HK-2 (cell line): ENCODE measurements at regions not wholly inside any gene's neighbourhood (a gene's known extent, or its start where the extent isn't known, plus 50 kb on each side); places are given as distances from the start of the nearest gene placed in this dataset.
"Not testable (repeated sequence)": the region's sequence is repeated elsewhere in the genome, so short reads cannot be mapped to it uniquely, and the experiment has no call there.

Experiments used
- DNase-seq: peaks from one replicate; pipeline ENCODE4 v3.0.0-alpha.2; 2018; ENCODE audit not compliant: unreplicated experiment

DNA sequence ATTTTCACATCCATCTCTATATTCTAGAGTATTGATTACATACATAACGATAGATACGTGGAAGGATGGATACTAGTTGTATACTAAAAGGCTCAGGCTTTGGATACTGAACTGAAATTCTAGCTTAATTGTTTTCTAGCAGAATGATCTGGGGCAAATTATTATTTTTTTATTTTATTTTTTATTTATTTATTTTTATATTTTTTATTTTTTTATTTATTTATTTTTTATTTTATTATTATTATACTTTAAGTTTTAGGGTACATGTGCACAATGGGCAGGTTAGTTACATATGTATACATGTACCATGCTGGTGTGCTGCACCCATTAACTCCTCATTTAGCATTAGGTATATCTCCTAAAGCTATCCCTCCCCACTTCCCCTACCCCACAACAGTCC is 432.6 kb upstream of the GRM7 start:
- not testable (repeated sequence) for DNase-seq

DNA sequence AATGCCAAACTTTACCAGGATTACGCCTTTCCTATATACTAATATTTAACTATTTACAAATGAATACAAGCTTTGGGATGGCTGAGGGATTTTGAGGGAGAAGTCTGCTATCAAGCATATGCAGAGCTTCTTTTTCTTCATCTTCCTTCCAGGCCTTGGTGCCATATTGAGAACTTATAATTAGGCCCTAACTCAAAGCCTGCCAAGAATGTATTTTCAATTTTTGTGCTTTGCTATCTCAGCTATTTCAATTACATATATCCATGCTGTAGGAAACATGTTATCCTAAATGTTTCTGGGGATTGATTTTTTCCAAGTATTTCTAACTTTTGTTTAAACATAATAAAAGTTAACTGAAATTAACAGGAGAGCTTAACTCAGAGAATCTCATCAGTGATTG is 425.0 kb upstream of the GRM7 start:
- no peak for DNase-seq

DNA sequence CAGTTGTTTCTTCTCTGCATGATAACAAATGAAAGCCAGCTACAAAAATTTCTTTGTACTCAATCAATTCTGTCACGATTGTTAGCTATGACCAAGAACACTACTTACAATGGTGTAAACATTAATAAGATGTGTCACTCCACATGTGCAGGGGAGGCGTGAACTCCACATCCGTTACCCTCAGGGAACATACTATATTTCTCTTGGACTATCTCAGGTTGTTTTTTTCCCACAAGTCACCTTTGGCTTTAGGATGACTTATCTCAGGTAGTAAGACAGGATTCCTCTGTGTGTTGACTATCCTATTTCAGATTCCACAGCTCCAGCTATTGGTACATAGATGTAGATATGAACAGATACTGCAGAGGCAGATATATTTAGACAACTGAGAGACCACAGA is 423.3 kb upstream of the GRM7 start:
- no peak for DNase-seq

DNA sequence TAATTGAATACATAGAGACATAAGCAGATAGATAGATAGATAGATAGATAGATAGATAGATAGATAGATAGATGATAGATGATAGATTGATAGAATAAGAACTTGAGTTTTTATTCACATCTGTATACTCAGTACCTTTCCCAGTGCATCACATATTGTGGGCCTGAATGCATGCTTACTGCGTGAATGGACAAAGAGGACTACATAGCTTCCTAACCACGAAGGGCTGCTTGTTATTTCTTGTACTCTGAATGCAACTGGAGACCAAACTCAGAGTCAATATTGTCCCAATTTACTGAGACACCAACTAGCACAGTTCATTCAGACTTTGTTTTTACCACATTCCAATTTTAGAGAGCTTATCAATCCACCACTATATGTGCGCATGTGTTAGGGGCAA is 422.9 kb upstream of the GRM7 start:
- no peak for DNase-seq

DNA sequence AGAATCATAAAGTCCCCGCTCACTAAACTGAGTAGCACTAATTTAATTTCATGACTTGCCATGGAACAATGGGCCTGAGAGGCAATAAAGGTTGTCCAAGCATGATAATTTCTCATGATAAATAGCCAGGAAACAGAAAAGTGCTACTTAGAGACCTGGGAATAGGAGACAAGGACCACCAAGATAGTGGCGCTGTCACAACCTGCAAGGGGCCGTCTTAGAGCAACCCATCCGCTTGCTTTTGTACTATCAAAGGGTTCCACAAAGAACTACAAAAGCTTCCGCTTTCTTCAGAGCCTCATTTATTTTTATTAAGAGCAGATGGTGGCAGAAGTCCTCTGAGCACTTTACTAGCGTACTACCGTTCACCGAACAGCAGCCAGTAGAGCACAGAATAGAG is 421.7 kb upstream of the GRM7 start:
- no peak for DNase-seq

DNA sequence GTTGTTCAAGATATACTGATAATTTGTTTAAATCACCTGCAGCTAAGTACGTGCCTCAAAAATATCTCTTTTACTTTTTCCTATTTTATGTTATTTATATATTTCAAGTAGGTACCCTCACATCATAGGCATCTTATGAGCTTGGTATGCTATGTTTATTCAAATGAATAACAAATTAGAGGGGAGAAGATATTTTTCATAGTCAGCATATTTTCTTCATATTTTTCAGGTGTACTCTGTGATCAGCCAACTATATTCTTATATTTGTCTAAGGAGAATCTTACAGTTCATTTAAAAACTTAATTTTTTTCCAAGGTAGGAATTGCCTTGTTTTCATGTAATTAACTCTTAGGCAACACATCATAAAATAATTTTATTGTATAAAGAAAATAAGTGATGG is 421.1 kb upstream of the GRM7 start:
- no peak for DNase-seq

DNA sequence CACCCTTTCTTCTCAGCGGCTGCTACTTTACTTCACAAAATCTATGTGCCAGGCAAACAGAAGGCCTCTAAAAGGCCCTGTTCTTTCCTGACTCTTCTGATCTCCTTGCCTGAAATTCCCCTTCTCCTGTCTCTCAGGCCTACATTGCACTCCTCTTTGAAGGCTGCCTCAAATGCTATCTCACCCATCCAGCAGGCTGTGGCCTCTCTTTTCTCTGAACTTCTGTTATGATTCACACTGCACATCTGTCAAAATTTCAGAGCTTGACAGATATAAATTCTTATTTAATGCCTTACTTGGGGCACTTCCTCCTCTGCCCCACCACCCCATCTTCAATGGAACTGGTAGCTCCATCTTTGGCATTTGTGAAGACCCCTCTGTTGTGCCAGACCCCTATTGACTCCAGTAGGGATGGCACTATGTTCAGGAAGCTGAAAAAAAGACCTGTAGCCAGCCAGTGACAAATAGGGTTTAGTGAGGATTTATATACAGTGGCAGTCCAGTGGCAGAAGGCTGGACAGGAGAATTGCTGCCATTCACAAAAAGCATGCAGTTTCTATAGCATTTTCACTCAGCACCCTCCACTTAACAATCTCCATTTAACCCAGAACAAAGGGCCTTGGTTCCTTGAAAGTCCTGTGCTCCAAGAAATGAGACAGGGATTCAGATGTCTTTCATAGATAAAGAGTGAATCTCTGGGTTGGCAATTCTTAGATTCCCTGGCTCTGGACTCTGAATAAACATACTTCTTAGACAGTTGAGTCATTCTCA is 415.8 kb upstream of the GRM7 start:
- DNase-seq: no peak

DNA sequence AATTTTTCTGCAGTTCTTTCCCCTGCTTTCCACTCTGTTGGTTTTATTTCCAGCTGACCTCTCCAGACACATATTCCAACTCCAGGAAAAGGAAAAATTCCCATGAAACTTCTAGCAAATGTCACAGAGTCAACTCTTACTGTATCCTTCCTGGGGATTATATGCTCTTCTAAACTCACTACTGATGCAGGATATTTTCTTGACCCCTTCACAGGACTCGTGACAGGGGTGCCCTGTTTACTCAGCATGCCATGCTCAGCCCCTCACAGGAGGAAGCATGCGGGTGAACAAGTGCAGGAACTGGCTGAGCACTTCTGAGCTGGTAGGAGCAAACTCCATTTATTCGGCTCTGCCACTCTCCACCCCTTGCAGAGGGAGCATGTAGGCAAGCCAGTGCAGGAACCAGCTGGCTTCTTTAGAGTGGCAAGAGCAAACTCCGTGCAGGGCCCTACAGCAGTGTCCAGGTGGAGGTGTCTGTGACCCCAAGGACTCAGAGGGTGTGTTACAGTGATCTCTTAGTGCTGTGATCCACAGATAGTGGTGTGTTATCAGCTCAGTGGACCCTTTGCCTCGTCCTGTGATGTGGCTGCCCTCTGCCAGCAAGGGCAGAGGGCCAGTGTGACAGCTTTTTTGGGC is 413.6 kb upstream of the GRM7 start:
- no peak for DNase-seq

DNA sequence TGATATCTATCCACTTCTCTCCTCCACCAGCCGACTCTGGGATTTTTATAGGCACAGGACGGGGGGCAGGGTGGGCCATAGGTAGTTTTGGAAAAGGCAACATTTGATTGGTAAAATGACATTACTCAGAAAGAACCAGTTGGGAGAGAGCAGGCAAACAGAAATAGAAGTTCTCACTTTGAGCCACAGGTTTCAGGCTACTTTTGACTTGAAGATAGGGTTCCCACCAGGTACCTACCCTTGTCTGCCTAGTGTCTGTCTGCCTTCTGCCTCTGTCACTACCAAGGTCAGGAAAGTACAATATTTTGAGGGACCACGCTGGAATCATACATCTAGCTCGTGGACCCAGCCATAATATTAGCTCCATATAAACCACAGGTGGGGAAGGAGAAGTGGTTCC is 412.9 kb upstream of the GRM7 start:
- no peak for DNase-seq

DNA sequence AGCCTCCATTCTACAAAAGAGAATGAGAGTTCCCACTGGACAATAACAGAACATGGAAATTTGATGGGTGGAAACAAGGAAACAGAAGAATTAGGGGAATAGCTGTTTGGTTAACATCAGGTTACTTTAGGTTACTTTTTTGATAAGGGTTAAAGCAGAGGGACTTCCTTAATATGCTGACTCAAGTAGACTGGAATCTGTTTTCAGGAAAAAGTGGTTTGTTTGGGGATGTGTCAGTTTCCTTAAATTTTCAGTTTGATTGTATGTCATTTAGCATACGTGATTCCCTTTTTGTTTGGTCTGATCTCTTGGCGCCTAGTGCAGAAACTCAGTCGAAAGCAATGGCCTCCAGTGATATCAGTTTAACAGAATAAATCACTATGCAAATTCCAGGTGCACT is 411.8 kb upstream of the GRM7 start:
- no peak for DNase-seq

DNA sequence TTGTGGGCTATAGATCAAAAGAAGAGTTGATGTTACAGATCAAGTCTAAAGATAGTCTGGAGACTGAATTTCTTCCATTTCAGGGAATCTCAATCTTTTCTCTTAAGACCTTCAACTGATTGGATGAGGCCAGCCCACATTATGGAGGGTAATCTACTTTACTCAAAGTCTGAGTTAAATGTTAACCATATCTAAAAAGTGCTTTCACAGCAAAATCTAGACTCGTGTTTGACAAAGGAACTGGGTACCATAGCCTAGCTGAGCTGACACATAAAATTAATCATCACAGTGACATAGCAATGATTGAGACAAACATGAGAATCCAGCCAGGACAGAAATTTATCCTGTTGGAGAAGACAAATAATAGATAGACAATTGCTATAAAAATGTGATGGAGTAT is 407.9 kb upstream of the GRM7 start:
- DNase-seq: no peak

DNA sequence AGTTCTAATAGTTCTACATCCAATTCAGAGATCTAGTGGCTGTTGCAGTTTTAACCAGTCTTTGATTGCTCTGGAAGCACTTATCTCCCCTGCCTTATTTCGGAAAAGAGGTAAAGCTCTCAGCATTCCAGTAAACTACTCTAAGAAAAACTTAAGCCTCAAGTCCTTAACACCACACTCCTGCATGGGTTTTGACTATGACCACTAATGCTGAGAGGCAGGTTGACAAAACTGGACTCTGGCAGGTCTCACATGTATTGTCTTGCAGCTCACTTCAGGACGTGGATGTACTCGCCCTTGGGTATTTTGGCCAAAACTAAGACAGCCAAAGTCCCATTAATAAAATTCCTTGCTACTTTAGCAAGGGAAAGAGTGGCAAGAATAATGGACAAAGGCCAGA is 405.9 kb upstream of the GRM7 start:
- no peak for DNase-seq

DNA sequence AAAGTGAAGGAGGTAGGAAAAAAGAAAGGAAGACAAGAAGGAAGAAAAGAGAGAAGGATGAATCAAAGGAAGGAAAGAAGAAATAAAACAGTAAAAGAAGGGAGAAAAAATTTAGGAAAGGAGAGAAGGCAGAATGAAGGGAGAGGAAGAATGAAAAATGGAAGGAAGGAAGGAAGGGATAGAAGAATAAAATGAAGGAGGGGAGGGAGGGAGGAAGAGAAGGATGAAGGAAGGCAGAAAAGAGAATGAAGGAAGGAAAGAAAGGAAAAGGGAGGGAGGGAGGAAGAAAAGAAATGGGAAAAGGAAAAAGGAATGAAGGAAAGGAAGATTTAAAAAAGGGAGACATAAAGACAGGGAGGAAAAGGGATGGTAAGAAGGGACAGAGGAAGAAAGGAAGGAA is 393.7 kb upstream of the GRM7 start:
- DNase-seq: no peak

DNA sequence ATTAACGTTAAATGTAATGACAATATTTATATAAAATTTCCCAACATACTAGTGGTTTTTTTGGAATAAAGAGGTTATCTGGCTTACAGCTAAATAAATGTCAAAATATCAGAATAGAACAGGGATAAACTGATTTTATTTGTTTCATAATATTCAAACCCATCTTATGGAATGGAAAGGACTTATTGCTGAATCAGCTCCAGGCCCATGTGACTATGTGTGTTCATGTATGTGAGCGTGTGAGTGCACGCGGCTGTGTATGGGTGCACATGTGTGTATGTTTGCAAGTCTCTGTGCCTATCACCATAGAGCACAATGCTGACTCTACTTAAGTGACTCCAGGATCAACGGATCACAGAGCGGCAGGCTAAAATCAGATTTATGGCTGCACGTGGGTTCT is 392.3 kb upstream of the GRM7 start:
- DNase-seq: no peak

DNA sequence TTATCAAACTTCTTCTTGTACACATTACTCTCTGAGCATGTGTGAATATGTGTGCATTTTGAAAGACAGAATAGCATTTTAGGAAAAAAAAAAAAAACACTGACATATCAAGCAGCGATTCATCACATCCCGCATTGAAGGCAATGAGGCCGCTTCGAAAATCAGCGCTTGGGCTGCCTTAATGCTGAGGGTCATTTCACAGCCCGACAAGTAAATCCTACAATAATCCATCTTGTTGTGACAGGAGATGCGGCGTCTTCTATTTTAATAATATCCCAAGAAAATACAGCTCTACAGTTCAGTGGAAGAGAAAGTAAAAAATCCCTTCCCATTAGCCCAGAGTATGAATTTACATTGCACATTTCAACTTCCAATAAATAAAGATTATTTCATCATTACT is 389.2 kb upstream of the GRM7 start:
- DNase-seq: no peak

DNA sequence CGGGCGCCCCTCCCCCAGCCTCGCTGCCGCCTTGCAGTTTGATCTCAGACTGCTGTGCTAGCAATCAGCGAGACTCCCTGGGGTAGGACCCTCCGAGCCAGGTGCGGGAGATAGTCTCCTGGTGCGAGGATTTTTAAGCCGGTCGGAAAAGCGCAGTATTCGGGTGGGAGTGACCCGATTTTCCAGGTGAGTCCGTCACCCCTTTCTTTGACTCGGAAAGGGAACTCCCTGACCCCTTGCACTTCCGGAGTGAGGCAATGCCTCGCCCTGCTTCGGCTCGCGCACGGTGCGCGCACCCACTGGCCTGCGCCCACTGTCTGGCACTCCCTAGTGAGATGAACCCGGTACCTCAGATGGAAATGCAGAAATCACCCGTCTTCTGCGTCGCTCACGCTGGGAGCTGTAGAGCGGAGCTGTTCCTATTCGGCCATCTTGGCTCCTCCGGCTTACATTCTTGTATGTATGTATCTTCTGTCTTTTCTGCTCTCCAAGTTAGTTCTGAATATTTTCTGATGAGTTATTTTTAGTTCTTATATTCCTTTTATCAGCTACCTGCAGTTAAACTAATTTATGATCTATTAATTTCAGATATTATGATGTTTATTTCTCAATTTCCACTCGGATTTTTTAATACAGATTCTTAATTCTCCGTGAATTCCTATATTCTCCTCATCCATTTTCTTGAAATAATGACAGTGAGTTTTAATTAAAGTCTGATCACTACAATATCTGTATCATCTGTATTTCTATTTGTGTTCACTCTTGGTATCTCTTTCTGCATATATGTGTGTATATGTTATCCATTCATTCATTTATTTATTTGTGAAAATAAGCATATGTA is 370.2 kb upstream of the GRM7 start:
- not testable (repeated sequence) for DNase-seq

DNA sequence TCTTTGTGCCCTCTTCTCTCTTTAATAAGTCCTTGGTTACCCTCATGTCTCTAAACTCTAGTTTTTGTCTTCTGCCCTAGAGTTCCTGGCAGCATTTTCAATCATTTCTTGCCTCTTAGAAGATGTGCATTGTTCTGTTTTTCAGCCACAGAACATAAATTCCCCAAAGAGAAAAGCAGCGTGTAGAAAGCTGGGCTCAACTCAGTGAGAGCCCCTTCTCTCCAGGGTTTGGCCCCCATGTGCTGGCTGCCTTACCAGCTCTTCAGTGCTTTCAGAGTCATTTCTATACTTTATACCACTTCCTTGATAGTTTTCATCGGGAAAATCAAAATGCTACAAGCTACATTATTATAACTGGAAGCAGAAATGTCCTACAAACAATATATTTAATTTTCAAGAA is 369.1 kb upstream of the GRM7 start:
- no peak for DNase-seq

DNA sequence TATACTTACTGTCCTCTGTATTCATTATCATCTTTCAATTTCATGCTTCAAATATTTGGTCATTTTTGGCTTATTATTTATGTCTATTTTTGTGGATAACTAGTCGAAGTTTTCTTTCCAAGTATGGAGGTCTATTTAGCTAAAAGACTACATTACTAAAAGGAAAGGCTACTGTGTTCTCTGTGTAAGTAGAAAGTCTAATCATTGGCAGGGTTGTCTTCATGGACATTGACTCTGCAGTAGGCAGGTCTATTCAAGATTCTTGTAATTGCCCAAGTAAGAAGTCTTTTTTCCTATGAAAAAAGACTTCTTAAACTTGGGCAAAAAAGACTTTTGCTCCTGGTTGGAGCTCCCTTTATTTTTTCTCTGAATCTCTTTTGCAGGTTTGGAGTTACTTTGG is 368.6 kb upstream of the GRM7 start:
- no peak for DNase-seq

DNA sequence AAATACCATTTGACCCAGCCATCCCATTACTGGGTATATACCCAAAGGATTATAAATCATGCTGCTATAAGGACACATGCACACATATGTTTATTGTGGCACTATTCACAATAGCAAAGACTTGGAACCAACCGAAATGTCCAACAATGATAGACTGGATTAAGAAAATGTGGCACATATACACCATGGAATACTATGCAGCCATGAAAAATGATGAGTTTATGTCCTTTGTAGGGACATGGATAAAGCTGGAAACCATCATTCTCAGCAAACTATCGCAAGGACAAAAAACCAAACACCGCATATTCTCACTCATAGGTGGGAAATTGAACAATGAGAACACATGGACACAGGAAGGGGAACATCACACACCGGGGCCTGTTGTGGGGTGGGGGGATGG is 362.0 kb upstream of the GRM7 start:
- not testable (repeated sequence) for DNase-seq

DNA sequence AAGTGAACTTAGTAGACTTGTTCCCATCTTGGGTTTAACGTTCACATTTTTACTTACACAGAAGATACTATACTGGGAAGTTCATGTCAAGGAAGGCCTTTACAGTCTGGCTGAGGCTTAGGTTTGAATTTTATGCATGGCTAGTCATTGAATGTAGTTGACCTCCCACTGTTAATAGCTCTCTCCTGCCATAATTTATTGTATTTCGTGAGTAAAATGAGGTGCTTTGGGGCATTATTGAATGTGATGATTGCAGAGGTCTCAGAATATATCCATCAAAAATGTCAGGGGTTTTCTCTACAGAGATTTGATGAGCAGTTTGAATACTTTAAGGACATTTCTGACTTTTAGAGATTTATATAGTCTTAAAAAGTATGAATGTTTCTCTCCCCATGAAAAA is 356.6 kb upstream of the GRM7 start:
- no peak for DNase-seq

DNA sequence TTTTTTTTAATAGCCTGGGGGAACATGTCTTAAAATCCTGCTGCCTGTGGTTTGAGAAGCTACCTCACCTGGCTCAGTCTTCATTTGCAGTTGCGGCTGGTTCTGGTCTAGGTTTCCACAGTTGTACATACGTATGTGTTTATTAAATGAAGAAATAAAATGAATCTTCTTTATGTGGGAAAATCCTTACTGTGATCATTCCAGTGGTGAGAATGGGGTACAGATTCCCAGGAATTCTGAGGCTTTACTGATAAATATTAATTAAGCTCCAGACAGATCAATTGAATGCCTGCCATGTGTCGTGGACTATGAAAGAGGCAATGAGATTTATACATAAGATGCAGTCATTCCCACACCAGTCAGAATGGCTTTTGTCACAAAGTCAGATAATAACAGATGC is 356.1 kb upstream of the GRM7 start:
- no peak for DNase-seq

DNA sequence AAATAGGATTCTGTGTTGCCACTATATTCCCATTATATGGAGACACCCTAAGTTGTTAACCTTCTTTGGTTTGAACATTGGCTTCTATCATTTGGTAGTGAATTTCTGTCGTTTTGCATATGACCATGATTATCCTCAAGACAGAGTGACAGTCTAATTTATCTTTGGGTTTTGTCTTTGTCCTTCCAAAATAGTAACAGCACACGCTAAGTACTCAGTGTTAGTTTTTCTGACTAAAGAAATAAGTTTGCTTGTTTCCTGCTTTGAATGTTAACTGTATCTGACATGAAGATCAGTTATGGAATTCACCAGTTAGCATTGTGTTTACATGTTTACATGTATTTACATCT is 352.5 kb upstream of the GRM7 start:
- no peak for DNase-seq

DNA sequence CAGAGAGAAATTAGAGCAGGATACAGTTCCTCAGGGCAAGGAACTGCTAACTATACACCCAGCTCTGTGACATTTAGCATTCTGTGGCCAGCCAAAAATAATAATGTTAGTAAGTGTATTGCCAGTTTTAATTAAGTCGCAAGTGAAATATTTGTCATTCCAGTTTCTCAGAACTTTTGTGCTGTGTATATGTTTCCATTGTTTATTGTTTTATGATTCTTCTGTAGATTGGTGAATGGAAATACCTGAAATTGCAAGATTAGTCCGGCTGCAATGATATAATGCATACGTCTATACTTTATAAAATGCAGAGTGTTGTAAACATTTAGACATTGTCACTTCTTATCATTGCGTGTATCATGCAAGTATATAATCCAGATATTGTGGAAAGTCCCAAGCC is 351.3 kb upstream of the GRM7 start:
- no peak for DNase-seq
